ENCODE measurements at regions not wholly inside any gene's neighbourhood (a gene's known extent, or its start where the extent isn't known, plus 50 kb on each side); places are given as distances from the start of the nearest gene placed in this dataset.

- H3K4me3 ChIP-seq (ENCODE audit: low read depth, low read length) = no peak overlapping the region
- no peak for DNase-seq (ENCODE audit: low read depth)
- TF ChIP-seq CTCF (IDR thresholded peaks at IDR 0.05; ENCODE audit: low read depth, low read length, missing control alignments) = no peak
Measured at GRCh38 chr3:147640781-147641180, 231.6 kb downstream of the ZIC1 start.

DNA sequence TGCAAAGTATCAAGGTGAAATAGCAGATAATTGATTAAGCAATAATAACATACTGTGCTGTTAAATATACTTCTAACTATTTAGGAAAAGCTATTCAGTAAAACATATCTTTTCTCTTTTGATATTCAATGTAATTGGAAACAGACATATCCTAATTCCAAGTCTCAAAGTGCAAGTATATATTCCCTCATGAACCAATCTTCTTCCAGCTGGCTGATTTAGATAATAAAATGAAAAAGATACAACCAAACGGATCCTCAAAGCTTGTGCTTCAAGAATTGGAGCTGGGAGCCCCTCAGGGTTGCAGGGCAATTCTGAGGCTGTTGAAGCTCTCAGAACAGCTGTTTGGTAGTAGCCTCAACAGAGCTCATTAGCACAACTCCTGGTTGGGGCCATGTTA lies 236.6 kb downstream of the ZIC1 start:
- no peak for DNase-seq (ENCODE audit: low read depth)
- TF ChIP-seq CTCF (IDR thresholded peaks at IDR 0.05; ENCODE audit: low read depth, low read length, missing control alignments) = no peak
- no peak overlapping the region for H3K4me3 ChIP-seq (ENCODE audit: low read depth, low read length)

DNA sequence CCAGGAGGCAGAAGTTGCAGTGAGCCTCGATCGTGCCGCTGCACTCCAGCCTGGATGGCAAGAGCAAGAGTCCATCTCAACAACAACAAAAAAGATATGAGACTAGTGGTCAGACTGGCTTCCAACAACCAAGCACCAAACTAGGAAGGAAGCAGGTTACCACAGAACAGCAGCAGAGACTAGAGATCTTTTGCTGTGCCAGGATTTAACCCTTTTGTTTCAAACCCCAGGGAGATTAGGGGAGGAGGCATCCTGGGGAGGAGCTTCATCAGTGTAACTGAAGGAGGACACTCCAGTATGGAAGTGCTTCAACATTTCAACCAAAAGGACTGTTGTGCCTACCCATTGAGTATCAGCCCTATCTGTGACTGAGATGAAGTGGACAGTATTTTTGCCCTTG lies 240.3 kb downstream of the ZIC1 start:
- no peak for TF ChIP-seq CTCF (IDR thresholded peaks at IDR 0.05; ENCODE audit: low read depth, low read length, missing control alignments)

DNA sequence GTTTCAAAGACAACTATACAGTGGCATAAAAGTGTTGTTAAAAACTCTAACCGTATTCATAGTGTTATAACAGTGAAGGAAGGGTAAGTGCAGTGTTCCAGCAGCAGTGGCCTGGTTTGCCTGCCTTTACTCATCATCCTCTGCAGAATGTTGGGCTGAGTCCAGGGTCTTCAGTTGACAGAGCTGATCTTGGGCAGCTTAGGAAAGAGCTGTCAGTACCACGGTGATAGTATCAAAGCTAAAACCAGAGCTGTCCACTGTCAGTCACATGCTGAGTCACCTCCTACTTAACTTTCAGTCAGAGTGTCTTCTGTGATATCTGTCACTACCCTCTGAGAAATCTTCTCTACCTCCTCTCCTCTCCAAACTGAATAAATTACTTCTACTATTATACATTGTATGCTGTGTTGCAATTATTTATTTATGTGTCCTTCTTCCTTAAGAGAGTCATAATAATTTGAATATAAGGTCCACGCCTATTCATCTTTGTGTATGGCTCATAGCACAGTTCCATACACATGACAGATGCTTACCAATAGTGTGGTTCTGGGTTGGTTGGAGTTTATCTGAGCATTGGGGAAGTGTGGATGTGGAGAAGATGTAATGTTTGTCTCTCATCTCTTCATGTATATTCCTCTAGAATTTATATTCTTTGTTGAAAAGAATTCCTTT lies 242.1 kb downstream of the ZIC1 start:
- TF ChIP-seq CTCF (IDR thresholded peaks at IDR 0.05; ENCODE audit: low read depth, low read length, missing control alignments) = no peak
- H3K4me3 ChIP-seq (ENCODE audit: low read depth, low read length) = no peak overlapping the region
- DNase-seq (ENCODE audit: low read depth) = no peak

More for the DNA sequence above, 240.3 kb downstream of the ZIC1 start:
- DNase-seq (ENCODE audit: low read depth) = no peak
- no peak overlapping the region for H3K4me3 ChIP-seq (ENCODE audit: low read depth, low read length)

DNA sequence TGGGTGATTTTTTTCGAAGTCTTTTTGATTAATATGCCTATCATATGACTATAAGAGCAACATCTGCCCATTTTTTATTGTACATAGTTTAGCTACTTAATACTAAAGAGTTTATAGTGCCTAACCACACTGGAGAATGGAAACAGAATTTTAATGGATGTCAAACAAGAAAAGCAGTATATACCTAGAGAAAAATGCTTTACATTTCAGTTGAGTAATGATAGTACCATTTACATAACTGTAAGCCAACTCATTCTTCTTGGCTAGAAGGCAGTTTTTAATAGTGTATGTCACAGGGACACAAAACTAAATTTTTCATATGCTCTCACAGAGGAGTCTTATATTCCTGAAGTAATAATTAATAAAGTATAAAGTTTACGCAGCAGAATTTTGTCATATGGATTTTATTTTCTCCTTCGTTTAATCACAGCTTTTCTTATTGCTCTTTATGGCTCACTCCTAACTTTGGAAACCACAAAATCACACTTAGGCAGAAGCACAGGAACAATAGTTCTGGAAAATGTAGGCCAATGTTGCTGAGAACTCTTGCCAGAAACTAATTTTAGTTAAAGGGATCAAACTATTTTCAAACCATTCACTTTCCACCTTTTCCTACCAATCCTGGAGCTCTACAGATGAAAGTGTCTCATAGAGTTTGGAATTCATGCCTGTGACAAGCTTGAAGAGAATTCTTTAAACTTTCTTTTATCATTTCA lies 243.6 kb downstream of the ZIC1 start:
- no peak for TF ChIP-seq CTCF (IDR thresholded peaks at IDR 0.05; ENCODE audit: low read depth, low read length, missing control alignments)
- no peak overlapping the region for H3K4me3 ChIP-seq (ENCODE audit: low read depth, low read length)
- no peak for DNase-seq (ENCODE audit: low read depth)

DNA sequence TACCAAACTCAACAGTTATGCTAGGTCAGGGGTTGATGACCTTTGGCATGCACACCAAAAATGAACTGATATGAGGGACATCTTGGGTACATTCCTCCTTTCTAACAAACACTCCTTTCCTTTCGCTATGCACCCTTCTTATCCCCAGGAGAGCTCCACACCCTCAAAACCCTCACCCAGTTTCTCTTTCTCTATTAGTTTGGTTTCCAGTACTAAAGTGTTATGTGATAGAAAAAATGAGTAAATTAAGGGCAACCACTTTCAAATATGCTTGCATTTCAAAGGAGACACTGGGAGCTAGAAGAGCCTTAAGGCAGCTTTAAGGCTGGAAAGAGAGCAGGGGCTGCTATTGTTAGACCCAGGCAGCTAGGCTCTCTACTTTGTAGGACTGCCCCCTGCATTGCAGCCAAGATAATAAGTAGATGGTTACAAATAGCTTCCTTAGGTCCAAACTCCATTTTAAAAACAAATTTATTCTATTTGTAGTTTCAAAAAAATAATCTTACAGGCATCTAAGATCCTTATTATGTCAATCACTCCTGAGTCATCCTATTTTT lies 244.3 kb downstream of the ZIC1 start:
- no peak for DNase-seq (ENCODE audit: low read depth)
- H3K4me3 ChIP-seq (ENCODE audit: low read depth, low read length) = no peak overlapping the region
- TF ChIP-seq CTCF (IDR thresholded peaks at IDR 0.05; ENCODE audit: low read depth, low read length, missing control alignments) = no peak

All from GM12864 (cell line).